Esophagus muscularis mucosa (tissue), 4 donors: ENCODE measurements at regions not wholly inside any gene's neighbourhood (a gene's known extent, or its start where the extent isn't known, plus 50 kb on each side); places are given as distances from the start of the nearest gene placed in this dataset.

ENCODE experiments used
- DNase-seq: peaks from one replicate; pipeline ENCODE4 v3.0.0-alpha.2; 2017; ENCODE audit errors: extremely low spot score
- H3K27ac ChIP-seq, 4 donors: fragments of 200-600 bp; sonication (generic); replicated peaks in 1 of 4; 1 replicate in 3 of 4; 2 replicates in 1 of 4; pipeline ENCODE4 v1.5.1; 2016 to 2019; ENCODE audit warnings: mild to moderate bottlenecking in 1 of 4
- H3K27me3 ChIP-seq, 4 donors: fragments of 200-600 bp; sonication (generic); one replicate each; pipeline versions ENCODE4 v1.5.1 to v1.6.0; 2016 to 2019
- H3K36me3 ChIP-seq, 4 donors: fragments of 200-600 bp; sonication (generic); one replicate each; pipeline ENCODE4 v1.5.1; 2016 to 2019
- H3K4me1 ChIP-seq, 4 donors: fragments of 200-600 bp; sonication (generic); one replicate each; pipeline ENCODE4 v1.5.1; 2016 to 2019
- H3K4me3 ChIP-seq, 4 donors: fragments of 200-600 bp; sonication (generic); 1 replicate in 2 of 4; 2 replicates in 2 of 4; pipeline ENCODE4 v1.5.1; 2016 to 2019; ENCODE audit warnings: mild to moderate bottlenecking in 4 of 4, moderate library complexity in 1 of 4
- H3K9me3 ChIP-seq, 4 donors: fragments of 200-600 bp; sonication (generic); 1 replicate in 3 of 4; 2 replicates in 1 of 4; pipeline ENCODE4 v1.5.1; 2016 to 2019
- CTCF ChIP-seq, 3 experiments: fragments of 200-600 bp in 2 of 3; fragments of 450-650 bp in 1 of 3; sonication (generic) in 2 of 3; IDR thresholded peaks; one replicate each; pipeline ENCODE4 v1.5.1; 2017 to 2019; ENCODE audit warnings: antibody characterized with exemption in 3 of 3, mild to moderate bottlenecking in 2 of 3, moderate library complexity in 1 of 3
- EP300 ChIP-seq: sonication (generic); formaldehyde crosslinking; IDR thresholded peaks from one replicate; pipeline ENCODE4 v1.6.1; 2017; ENCODE audit warnings: antibody characterized with exemption
- POLR2A ChIP-seq: fragments of 450-650 bp; IDR thresholded peaks from one replicate; pipeline ENCODE4 v1.6.1; 2017; ENCODE audit warnings: antibody characterized with exemption, moderate library complexity, mild to moderate bottlenecking, low read depth
- POLR2AphosphoS5 ChIP-seq, 2 donors: sonication (generic); formaldehyde crosslinking; IDR thresholded peaks; one replicate each; pipeline ENCODE4 v1.6.1; 2017; ENCODE audit warnings: antibody characterized with exemption in 2 of 2
- WGBS: methylation state at CpG from one replicate; pipeline ENCODE4 v1.1.5; 2018; 5-methylcytosine and 5-hydroxymethylcytosine counted together
- intact Hi-C: fragments of 100-400 bp; cut with DNase I; formaldehyde crosslinking; loops from one replicate; pipeline ENCODE4 v1.15.1; 2023

- no peak overlapping the region for H3K4me3 ChIP-seq
- H3K4me1 ChIP-seq: no peaks in the 10 kb centered on the region
- TF ChIP-seq POLR2AphosphoS5 (IDR thresholded peaks at IDR 0.05) (no peak), POLR2A (no peak), EP300 (no peak), CTCF (IDR thresholded peaks at IDR 0.05) (no peak)
- intact Hi-C loops: no loop called here
- H3K9me3 ChIP-seq: peaks cover 0 to 12% (median 0%) of the 10 kb centered on the region in 4 donors
- WGBS: 83% methylated on average over 1 of the region's 1 CpG
- H3K27me3 ChIP-seq: no peaks in the 10 kb centered on the region
- H3K36me3 ChIP-seq: no peaks in the 10 kb centered on the region
- DNase-seq: no peak
- no peak overlapping the region for H3K27ac ChIP-seq
Measured at GRCh38 chr5:62684310-62684709, 105.7 kb downstream of the LRRC70 start.

- intact Hi-C loops: no loop called here
- WGBS: 77% methylated on average over 2 of the region's 2 CpGs
- H3K4me3 ChIP-seq: no peak overlapping the region
- H3K27ac ChIP-seq: no peak overlapping the region
- no peaks in the 10 kb centered on the region for H3K27me3 ChIP-seq
- no peaks in the 10 kb centered on the region for H3K4me1 ChIP-seq
- DNase-seq: no peak
- H3K36me3 ChIP-seq: no peaks in the 10 kb centered on the region
- TF ChIP-seq CTCF (IDR thresholded peaks at IDR 0.05) (no peak), EP300 (no peak), POLR2A (no peak), POLR2AphosphoS5 (IDR thresholded peaks at IDR 0.05) (no peak)
- peaks cover 0 to 24% (median 9%) of the 10 kb centered on the region in 4 donors for H3K9me3 ChIP-seq
Measured at GRCh38 chr5:62682059-62682458, 103.4 kb downstream of the LRRC70 start.

GRCh38 chr5:62681117-62681850 is 102.7 kb downstream of the LRRC70 start:
- WGBS: 75% methylated on average over 3 of the region's 3 CpGs
- TF ChIP-seq POLR2A: no peak
- no peak for TF ChIP-seq POLR2AphosphoS5 (IDR thresholded peaks at IDR 0.05)
- TF ChIP-seq CTCF (IDR thresholded peaks at IDR 0.05): no peak
- no peak for TF ChIP-seq EP300
- DNase-seq: no peak
- no peaks in the 10 kb centered on the region for H3K27me3 ChIP-seq
- intact Hi-C loops: no loop called here
- H3K27ac ChIP-seq: no peak overlapping the region
- H3K4me1 ChIP-seq: no peaks in the 10 kb centered on the region
- no peak overlapping the region for H3K4me3 ChIP-seq
- peaks cover 0 to 24% (median 9%) of the 10 kb centered on the region in 4 donors for H3K9me3 ChIP-seq
- no peaks in the 10 kb centered on the region for H3K36me3 ChIP-seq

- no peak for TF ChIP-seq CTCF (IDR thresholded peaks at IDR 0.05)
- no peak for TF ChIP-seq EP300
- TF ChIP-seq POLR2A: no peak
- TF ChIP-seq POLR2AphosphoS5 (IDR thresholded peaks at IDR 0.05): no peak
- intact Hi-C loops: no loop called here
- Histone ChIP-seq H3K4me3 (no peak overlapping the region), H3K27me3 (no peaks in the 10 kb centered on the region), H3K9me3 (peaks cover 0 to 24% (median 9%) of the 10 kb centered on the region in 4 donors), H3K27ac (no peak overlapping the region), H3K4me1 (no peaks in the 10 kb centered on the region), H3K36me3 (no peaks in the 10 kb centered on the region)
- DNase-seq: no peak
Measured at GRCh38 chr5:62680121-62680520, 101.5 kb downstream of the LRRC70 start.
